OCI-M1 (cell line): ENCODE measurements at regions not wholly inside any gene's neighbourhood (a gene's known extent, or its start where the extent isn't known, plus 50 kb on each side); places are given as distances from the start of the nearest gene placed in this dataset.

Experiments used
- DNase-seq: peaks from one replicate; lab custom pipeline; 2025; lab: John Stamatoyannopoulos, UW

GRCh38 chr17:36728030-36728991 is 126.9 kb downstream of the MRM1 start:
- DNase-seq = peak; percentile 96

GRCh38 chr17:36730095-36730808 is 128.9 kb downstream of the MRM1 start:
- no peak for DNase-seq

GRCh38 chr17:36730857-36731490 is 129.6 kb downstream of the MRM1 start:
- DNase-seq = no peak

GRCh38 chr17:36731811-36732210 is 130.4 kb downstream of the MRM1 start:
- DNase-seq = no peak

DNA sequence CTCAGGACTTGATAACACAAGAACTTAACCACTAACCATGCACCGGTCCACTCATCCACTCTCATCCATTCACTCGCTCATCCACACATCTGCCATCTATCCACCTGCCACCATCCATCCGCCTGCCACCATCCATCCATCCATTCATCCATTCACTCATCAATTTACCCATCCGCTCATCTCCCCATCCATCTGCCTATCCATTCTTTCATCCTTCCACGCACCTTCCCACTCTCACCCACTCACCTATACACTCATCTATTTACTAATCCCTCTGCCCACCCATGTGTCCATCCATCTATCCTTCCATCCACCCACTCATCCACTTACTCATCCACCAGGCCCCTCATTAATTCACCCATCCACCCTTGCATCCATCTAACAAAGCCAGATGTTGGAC is 131.0 kb downstream of the MRM1 start:
- DNase-seq = no peak

DNA sequence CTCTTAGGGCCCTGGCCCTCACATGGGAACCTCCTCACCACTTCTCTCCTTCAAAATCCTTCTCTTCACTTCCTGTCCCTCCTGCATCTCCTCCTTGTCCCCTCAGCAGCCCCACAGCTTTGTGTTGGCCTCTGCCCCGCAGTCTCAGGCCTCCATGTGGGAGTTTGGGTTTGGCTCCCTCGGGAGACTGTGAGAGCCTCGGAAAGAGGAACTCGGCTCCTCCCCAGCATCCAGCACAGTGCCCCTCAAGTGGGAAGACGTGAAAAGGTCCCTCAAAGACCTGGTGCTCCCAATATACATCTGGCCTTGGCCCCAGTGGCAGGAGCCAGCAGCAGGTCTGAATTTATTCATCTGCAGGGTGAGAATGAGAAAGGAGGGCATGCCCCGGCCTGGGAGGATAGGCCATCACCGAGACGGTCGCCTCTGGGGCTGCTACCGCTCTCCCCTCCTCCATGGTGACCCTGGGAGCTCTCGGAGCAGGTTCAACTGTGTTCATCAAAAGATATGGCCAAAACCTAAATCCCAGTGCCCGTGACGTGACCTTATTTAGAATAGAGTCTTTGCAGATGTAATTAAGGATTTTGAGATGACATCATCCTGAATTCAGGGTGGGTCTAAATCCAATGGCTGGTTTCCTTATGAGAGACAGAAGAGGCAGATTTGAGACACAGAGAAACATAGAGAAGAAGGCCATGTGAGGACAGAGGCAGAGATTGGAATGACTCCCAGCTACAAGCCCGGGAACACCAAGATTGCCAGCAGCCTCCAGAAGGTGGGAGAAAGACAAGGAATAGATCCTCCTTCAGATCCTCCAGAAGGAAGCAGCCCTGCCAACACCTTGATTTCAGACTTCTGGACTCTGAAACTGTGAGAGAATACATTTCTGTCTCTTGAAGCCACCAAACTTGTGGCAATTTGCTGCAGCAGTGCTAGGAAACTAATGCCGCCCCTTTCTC is 135.1 kb downstream of the MRM1 start:
- DNase-seq = no peak

DNA sequence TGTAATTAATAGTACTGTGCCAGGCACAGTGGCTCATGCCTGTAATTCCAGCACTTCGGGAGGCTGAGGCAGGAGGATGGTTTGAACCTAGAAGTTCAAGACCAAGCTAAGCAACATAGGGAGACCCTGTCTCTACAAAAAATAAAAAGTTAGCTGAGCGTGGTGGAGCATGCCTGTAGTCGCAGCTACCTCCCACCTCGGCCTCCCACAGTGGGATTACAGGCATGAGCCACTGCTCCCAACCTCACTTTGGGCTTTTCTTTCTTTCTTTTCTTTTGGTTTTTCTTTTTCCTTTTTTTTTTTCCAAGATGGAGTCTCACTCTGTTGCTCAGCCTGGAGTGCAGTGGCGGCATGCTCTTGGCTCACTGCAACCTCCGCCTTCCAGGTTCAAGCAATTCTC is 137.8 kb downstream of the MRM1 start:
- no peak for DNase-seq

DNA sequence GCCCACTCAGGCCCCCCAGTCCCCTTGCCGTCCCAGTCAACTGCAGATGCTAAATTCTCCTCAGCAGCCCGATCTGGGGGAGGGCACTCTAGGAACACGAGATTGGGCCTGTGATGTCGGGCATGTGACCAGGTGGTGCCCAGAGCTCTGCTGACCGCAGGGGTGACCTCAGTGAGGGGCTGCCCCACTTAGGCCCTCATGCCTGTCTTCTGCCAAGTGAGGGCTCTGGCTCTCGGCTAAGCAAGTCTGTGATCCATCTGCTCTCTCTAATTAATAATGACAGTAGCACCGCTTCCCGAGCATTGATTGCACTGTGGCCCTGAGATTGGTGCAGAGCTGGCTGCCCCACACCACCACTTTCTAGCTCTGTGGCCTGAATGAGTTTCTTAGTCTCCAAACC is 138.8 kb downstream of the MRM1 start:
- DNase-seq = no peak

DNA sequence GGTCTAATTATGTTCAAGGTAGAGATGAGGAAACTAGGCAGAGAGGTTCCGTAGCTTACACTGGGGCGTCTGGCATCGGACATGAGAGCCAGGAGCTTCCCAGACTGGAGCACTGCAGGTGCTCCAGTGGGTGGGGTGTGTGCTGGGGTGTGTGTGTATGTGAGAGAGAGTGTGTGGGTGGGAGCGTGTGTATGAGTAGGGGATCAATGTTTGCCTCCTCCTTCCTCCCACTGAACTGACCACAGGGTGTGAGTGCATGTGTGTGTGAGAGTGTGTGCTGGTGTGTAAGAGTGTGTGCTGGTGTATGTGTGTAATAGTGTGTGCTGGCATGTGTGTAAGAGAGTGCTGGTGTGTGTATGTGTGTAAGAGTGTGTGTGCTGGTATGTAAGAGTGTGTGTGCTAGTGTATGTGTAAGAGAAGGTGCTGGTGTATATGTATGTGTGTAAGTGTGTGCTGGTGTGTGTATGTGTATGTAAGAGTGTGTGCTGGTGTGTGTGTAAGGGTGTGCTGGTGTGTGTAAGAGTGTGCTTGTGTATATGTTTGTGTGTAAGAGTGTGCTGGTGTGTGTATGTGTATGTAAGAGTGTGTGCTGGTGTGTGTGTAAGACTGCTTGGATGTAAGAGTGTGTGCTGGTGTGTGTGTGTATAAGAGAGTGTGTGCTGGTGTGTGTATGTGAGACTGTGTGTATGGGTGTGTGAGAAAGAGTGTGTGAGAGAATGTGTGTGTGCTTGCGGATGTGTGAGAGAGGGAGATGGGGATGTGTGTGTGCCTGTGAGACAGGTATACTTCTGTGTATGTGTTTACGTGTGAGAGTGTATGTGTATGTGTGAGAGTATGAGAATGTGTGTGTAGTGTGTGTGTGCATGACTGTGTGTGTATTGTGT is 139.9 kb downstream of the MRM1 start:
- DNase-seq = no peak

- DNase-seq = no peak
These were observed 141.1 kb downstream of the MRM1 start for GRCh38 chr17:36742267-36743000.

GRCh38 chr17:36743130-36743529 is 141.7 kb downstream of the MRM1 start:
- no peak for DNase-seq

DNA sequence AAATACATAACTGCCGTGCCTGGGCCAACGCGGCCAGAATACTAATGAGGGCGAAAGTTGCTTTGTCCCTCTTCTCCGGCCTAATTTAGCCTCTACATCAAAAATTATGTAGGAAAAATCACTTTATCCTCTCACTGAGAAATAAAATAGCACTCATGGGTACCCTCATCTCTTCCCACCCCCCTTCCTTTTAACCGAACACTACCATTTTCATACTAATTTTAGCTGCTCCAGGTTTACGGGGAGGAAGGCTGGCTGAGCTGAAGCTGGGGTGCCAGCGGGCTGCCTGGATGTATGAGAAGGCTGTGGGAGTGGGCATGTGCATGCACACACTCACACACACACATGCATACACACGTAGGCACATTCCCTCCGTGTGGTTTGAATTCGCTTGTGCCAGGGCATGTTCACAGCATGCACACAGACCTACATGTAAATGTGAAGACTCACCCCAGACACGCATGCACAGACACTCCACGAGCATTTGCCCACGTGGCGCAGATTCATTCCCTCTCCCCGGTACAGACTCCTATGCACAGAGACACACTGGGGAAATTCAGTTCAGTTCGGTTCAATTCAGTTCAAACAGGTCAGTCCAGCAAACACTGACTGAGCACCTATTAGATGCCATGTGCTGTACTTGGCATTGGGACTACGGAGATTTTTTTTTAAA is 145.1 kb downstream of the MRM1 start:
- DNase-seq = no peak

GRCh38 chr17:36747861-36748260 is 146.5 kb downstream of the MRM1 start:
- no peak for DNase-seq

- DNase-seq = no peak
These were observed 146.9 kb downstream of the MRM1 start for GRCh38 chr17:36748272-36748671.

GRCh38 chr17:36749493-36749892 is 148.1 kb downstream of the MRM1 start:
- DNase-seq = no peak

DNA sequence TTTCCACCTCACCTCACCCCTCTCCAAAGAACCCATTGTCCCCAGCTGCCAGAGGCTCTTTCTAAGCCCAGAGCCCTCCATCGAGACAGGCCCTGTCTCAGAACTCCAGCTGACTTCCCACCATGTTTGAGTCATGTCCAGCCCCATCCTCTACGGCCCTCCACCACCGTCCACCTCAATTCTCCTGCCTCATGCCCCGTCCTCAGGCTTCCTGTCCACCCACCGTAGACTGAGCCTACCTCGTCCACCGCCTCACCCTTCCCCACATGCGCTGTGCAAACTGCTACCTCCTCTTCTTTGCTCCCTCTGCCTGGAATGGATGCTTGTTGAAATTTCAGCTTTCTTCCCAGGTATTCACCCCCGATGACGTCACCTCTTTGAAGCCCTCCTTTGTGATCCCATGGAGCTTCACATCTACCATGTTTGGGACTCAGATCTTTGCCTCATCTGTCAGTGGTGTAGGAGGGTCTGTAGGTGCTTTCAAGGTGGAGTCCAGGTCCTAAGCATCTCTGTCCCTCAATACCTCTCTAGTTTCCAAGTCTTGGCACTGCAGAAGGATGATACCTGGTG is 149.0 kb downstream of the MRM1 start:
- DNase-seq = no peak

DNA sequence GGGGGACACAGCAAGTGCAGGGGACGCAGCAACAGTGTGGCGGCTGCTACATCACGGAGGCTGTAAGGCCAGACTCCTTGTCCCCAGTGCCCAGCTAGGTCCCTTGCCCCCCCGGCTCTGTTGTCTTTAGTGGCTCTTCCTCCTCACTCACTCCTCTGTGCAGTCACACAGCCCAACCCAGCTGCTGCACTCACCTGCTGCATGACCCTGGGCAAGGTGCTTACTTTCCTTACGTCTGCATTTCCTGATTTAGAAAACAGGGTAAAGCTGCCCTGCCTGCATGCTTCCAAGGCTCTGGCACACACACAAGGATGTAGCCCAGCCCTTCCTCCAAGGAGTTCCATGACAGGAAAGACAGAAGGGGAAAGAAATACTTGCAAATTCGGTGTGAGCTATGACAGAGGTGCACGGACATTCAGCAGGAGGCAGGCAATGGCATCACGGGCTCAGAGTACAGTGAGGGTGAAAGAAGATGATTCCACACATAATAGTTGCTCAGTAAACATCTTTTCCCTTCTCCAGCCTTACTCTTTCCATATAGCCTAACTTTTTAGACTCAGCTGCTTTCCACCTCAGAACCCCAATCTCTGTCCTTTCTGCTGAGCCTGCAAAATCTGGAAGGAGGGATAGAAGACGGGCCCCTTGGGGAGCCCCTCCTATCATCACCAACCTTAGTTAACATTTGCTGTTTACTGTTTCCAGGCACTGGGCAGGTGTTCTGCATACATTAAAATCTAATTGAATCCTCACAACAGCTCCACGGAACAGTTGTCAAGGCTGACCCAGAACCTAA is 150.9 kb downstream of the MRM1 start:
- no peak for DNase-seq

- DNase-seq = peak; percentile 37
These were observed 154.2 kb downstream of the MRM1 start for GRCh38 chr17:36755586-36755985.
